ENCODE measurements at regions not wholly inside any gene's neighbourhood (a gene's known extent, or its start where the extent isn't known, plus 50 kb on each side); places are given as distances from the start of the nearest gene placed in this dataset.

DNA sequence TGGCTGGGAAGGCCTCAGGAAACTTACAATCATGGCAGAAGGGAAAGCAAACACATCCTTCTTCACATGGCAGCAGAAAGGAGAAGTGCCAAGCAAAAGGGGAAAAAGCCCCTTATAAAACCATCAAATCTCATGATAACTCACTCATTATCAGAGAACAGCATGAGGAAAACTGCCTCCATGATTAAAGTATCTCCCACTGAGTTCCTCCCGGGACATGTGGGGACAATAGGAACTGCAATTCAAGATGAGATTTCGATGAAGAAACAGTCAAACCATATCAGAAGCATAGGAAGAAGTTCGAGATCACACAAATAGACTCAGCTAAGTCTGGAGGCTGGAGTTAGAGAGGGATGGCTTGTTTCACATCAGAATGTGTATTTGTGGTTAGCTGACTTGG lies 869.4 kb upstream of the PHF14 start:
- no peak for TF ChIP-seq GATA3 (IDR thresholded peaks at IDR 0.05; ENCODE audit: low read depth, low read length)
- no peak for TF ChIP-seq GATA2 (IDR thresholded peaks at IDR 0.05; ENCODE audit: low read depth, low read length)
